Muscle of back (tissue), 3 donors: ENCODE measurements at regions not wholly inside any gene's neighbourhood (a gene's known extent, or its start where the extent isn't known, plus 50 kb on each side); places are given as distances from the start of the nearest gene placed in this dataset.

Experiments used
- DNase-seq, 3 donors: peaks; one replicate each; pipeline versions ENCODE4 v3.0.0 to v3.0.0-alpha.2; 2013

GRCh38 chr18:75679331-75679730 lies 251.8 kb upstream of the SMIM21 start:
- DNase-seq: peak; percentile 67 to 94 (median 81)

- DNase-seq: peak; percentile 69 to 91 (median 76)
These were observed 251.1 kb upstream of the SMIM21 start for GRCh38 chr18:75678627-75679026.

DNA sequence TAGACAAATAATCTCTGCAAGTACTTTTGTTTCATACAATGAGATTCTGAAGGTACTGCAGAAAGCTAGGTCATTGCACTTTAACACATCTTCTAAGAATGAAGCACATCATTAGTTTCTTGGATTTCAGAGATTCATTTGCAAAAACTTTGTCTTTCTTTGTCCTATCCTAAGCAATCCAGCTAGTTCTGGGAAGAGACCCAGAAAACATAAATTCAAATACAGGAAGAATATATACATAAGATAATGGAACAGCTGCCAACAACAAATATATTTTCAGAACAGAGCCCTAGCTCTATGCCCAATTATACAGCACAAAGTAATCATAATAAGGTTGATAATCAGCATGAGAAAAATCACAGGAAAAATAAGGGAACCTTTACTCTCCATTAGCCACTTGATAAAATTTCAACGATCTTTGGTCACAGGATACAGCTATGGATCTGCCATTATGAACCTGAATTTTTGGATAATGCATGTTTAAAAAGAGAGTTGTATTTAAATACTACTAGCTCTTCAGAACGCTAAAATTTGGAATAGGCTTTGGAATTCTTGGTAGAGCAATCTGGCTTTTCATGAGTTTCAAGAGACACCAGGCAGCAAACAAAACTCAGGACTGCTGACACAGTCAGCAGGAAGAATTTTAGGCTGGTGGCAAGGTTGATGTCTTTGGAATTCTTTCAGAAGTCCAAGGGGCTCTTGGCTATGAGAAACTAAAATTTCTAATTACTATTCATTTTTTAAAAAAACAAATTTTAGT lies 250.4 kb upstream of the SMIM21 start:
- peak; percentile 26 to 84 (median 34) for DNase-seq

- DNase-seq: no peak
These were observed 233.4 kb upstream of the SMIM21 start for GRCh38 chr18:75660932-75661331.

- DNase-seq: no peak
These were observed 232.1 kb upstream of the SMIM21 start for GRCh38 chr18:75659535-75660023.

DNA sequence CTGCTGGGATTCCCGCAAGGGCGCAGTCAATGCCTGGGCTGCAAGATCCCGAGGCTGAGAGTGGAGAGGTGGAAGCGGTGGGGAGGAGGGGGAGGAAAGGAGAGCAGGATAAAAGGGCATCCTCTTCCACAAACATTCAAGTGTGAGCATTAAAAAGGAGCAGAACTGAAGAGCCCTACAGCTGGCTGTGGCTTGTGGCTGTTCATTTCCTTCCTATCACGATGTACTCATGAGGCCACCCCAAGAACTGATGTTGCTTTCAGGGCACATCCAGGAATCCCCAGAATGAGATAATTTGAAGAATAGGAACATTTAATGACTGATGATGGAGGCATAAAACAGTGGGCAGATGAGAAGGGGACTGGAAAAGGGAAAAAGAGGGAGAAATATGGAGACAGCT lies 230.8 kb upstream of the SMIM21 start:
- no peak for DNase-seq

DNA sequence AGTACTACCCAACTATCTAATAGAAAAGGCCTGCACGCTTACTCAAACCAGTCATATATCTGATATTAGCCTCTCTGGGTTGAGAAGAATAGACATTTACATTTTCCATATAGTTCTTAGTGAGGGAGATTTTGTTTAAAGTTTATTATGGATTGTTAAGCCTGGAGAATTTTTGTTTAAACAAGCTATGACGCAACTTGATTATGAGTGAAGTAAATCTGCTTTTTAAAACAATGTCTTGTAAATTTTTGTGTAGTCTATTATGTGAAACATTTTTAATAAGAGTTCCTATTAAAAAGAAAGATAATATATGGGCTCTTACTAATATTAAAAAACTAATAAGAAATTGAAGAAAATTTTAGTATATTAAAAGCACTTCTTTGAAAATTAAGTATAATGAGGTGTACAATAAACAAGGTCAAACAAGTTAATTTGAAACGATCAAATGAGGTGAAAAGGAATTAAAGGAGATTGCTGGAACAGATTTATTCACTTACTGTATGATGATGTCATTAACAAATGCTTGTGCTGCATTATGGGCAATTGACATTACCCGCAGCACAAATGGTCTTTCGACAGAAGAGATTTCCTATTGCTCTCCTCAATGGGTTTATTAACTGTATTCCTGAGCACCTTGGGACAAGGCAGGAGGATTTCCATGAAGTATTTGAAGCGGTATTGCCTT lies 229.2 kb upstream of the SMIM21 start:
- DNase-seq: no peak

- DNase-seq: no peak
These were observed 228.5 kb upstream of the SMIM21 start for GRCh38 chr18:75656035-75656434.

GRCh38 chr18:75654851-75655751 lies 227.6 kb upstream of the SMIM21 start:
- peak; percentile 24 to 80 (median 46) for DNase-seq

DNA sequence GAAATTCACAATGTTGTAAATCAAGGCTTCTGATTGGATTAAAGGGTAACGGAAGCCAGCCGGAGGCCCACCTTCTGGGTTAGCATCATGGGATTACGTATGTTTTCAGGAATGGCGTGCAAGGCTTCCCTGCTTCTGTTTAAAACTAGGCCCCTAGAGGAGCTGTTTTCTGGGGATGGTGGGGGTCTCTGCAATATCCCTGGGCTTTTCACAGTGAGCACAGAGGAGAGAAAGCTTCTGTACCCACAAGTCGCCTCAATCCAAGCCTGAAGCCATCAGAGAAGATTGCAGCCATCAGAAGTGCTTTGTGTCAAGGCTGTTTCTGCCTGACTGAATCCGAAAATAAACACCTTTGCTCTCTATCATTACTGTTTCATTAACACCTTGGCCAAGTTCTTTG lies 226.9 kb upstream of the SMIM21 start:
- DNase-seq: no peak

GRCh38 chr18:75652528-75652927 lies 225.0 kb upstream of the SMIM21 start:
- DNase-seq: no peak

GRCh38 chr18:75644871-75645270 lies 217.4 kb upstream of the SMIM21 start:
- DNase-seq: no peak

DNA sequence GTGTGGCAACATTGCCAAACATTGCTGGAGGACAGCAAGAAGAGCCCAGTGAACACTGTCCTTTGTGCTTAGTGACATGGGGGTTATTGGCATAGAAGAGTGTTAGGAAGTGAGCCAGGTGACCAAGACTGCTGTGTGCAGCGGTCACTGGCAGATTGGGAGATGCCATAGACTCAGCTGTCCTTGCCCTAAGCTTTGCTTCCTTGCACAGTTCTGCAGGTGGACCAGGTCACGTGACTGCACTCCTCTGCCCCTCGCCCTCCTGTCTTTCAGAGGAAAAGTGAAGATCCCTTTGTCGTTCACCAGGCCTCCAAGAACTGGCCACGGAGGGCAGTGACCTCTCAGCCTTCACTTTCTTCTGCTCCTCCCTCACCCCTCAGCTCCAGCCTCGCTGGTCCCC lies 215.6 kb upstream of the SMIM21 start:
- DNase-seq: no peak

- no peak for DNase-seq
These were observed 211.9 kb upstream of the SMIM21 start for GRCh38 chr18:75639472-75639831.

- DNase-seq: peak; percentile 79 to 97 (median 89)
These were observed 211.4 kb upstream of the SMIM21 start for GRCh38 chr18:75638776-75639471.

- DNase-seq: peak in 1 of 3 donors; percentile 82
These were observed 210.8 kb upstream of the SMIM21 start for GRCh38 chr18:75638223-75638775.

DNA sequence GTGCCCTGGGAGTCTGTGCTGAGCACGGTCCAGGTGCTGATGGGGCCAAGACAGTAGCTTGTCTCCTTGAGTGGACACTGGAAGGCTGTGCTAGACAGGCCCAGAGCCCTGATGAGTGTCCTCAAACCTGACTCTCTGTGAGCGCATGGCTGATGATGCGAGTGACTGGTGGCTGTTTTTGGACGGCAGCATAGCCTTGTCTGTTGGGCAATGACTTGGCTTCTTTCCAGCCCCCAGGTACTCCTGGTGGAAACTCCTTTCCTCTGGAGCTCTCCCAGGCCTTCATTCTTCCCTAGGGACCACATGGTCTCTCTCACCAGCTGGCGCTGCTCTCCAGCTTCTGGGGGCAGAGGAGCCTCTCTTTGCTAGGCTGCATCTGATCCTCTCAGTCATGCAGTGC lies 207.6 kb upstream of the SMIM21 start:
- DNase-seq: no peak

- no peak for DNase-seq
These were observed 198.5 kb upstream of the SMIM21 start for GRCh38 chr18:75625966-75626365.

DNA sequence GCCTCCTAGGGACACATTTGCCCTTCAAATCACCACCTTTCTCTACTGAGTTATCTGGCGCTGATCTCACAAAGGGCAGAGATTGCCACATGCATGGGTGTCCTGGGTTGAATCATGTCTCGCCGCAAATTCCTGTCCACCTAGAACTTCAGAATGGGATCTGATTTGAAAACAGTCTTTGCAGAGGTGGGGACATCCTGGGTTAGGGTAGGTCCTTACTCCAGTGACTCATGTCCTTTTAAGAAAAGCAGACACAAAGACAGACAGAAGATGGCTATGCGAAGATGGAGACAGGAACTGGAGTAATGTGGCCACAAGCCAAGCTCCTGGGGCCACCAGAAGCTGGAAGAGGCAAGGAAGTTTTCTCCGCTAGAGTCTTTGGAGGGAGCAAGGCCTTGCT lies 197.4 kb upstream of the SMIM21 start:
- DNase-seq: no peak

- DNase-seq: no peak
These were observed 194.3 kb upstream of the SMIM21 start for GRCh38 chr18:75621818-75622217.

GRCh38 chr18:75618146-75618545 lies 190.6 kb upstream of the SMIM21 start:
- no peak for DNase-seq
